ENCODE measurements at regions not wholly inside any gene's neighbourhood (a gene's known extent, or its start where the extent isn't known, plus 50 kb on each side); places are given as distances from the start of the nearest gene placed in this dataset.

- H3K27me3 ChIP-seq (ENCODE audit: control insufficient read depth in 2 of 2, insufficient read depth in 2 of 2, low read length in 2 of 2) = no peaks in the 10 kb centered on the region
- H3K4me3 ChIP-seq (replicated peaks in 1 of 3; ENCODE audit: insufficient read depth in 1 of 3, low read depth in 1 of 3, low read length in 3 of 3) = no peak overlapping the region
- no peak overlapping the region for H3K4me2 ChIP-seq (ENCODE audit: insufficient read depth, low read length)
- H3K27ac ChIP-seq (ENCODE audit: insufficient read depth, low read depth, low read length) = no peak overlapping the region
- CTCF ChIA-PET = interaction anchor here (1.1 kb wide), 1 partner anchor 106 kb away, joined by 4 read pairs; no protein-coding TSS in a partner anchor
- no peak overlapping the region for H2AFZ ChIP-seq (ENCODE audit: low read depth, low read length)
- no peak for DNase-seq (ENCODE audit: low read depth, low spot score)
- H3K9me1 ChIP-seq (replicated peaks; ENCODE audit: control insufficient read depth, extremely low read depth, insufficient read depth, low read length) = no peaks in the 10 kb centered on the region
- FAIRE-seq = no peak
- BruUV-seq (replicated peaks) = no TSS peak
- intact Hi-C loops (cut with micrococcal nuclease) = no loop called here
- POLR2A ChIA-PET = no interaction called here
- TF ChIP-seq FOS (IDR thresholded peaks at IDR 0.05; ENCODE audit: borderline replicate concordance, insufficient read depth, low read length) (no peak), GATA2 (IDR thresholded peaks at IDR 0.05; ENCODE audit: insufficient read depth, insufficient read length, low read depth, low read length) (no peak), MYC (IDR thresholded peaks at IDR 0.05; ENCODE audit: low read depth, low read length) (no peak), CTCF (IDR thresholded peaks at IDR 0.05; ENCODE audit: extremely low read depth in 1 of 2, insufficient read depth in 1 of 2, low read depth in 1 of 2, low read length in 2 of 2) (no peak), POLR2AphosphoS5 (IDR thresholded peaks at IDR 0.05; ENCODE audit: insufficient read depth, low read depth, low read length) (no peak), EZH2 (IDR thresholded peaks at IDR 0.05; ENCODE audit: borderline replicate concordance, low read depth, low read length, severe bottlenecking) (no peak), JUN (IDR thresholded peaks at IDR 0.05; ENCODE audit: borderline replicate concordance, insufficient read depth, insufficient read length, low read depth) (no peak), MAX (IDR thresholded peaks at IDR 0.05; ENCODE audit: insufficient read depth, insufficient read length) (no peak), POLR2A (IDR thresholded peaks at IDR 0.05; ENCODE audit: low read depth, low read length) (no peak)
- H3K36me3 ChIP-seq (ENCODE audit: control insufficient read depth in 2 of 2, extremely low read depth in 1 of 2, insufficient read depth in 2 of 2, low read length in 2 of 2) = no peaks in the 10 kb centered on the region
- H3K4me1 ChIP-seq (ENCODE audit: control insufficient read depth, extremely low read depth, insufficient read depth, low read length) = no peaks in the 10 kb centered on the region
- peaks cover 5% of the 10 kb centered on the region for H3K9me3 ChIP-seq (replicated peaks; ENCODE audit: control insufficient read depth, insufficient read depth, low read length)
- dilution Hi-C loops (cut with MboI; ENCODE audit: extremely low pct_ligation_motif_present, low sequenced_read_pairs) = no loop called here
- no peaks in the 10 kb centered on the region for H4K20me1 ChIP-seq (replicated peaks; ENCODE audit: control insufficient read depth, extremely low read depth, insufficient read depth, low read length)
- no peaks in the 10 kb centered on the region for H3K79me2 ChIP-seq (ENCODE audit: control insufficient read depth, insufficient read depth, low read length)
- no peak overlapping the region for H3K9ac ChIP-seq (replicated peaks; ENCODE audit: extremely low read depth, insufficient read depth, low read length)
These were observed 160.4 kb downstream of the NSG2 start for GRCh38 chr5:174205939-174206338.
